ENCODE measurements at regions not wholly inside any gene's neighbourhood (a gene's known extent, or its start where the extent isn't known, plus 50 kb on each side); places are given as distances from the start of the nearest gene placed in this dataset.
"Not testable (repeated sequence)": the region's sequence is repeated elsewhere in the genome, so short reads cannot be mapped to it uniquely, and the experiment has no call there.

DNA sequence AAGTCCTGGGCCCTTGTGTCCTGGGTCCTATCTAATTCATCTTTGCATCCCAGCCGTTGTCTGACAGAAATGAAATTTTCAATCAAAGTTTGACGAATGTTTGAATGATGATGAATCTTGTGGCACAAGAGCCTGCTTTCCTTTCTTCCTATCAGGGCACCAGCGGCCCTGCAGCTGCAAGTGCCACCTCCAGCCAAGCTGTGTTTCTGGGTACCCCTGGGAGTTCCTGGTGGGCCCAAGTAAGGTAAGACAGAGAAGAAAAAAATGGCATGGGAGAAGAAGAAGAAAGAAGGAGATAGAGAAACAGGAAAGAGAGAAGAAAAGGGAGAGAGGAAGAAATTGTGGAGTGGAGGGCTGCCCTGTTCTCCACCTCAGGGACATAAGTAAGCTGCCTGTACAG, 782.1 kb upstream of the TPTE start:
- no peak overlapping the region for H3K4me3 Mint-ChIP-seq (ENCODE audit: unreplicated experiment)

DNA sequence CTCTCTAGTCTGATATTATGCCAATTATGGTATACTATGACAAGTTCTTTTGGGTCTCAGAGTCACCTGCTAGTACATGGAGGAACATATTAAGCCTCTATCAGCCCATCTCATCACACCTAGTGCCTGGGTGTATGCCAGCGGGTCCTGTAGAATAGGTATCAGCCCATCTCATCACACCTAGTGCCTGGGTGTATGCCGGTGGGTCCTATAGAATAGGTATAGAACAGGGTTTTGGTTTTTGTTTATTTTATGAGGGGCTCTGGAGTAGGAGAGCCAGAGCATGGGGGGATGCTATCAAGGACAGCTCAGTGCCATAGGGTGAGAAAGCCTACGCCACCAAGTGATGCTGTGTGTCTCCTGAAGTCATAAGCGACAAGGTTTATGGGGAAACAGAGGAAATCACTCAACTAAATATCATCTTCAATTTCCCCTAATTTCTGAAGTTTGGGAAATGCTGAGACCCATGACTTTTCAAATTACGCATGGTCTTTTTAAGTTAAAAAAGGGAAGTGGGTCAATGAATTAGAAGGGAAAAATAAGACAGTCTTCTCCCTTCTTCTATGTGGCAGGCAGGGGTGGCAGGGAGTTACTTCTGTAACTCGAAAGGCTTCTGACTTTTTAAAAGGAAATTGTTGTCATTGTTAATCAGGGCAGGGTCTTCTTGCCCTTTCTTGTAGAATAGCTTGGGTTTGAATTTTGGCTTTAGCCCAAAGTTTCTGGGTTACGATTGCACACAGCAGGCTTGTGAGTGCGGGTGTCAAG, 781.0 kb upstream of the TPTE start:
- H3K4me1 Mint-ChIP-seq (ENCODE audit: low read depth, unreplicated experiment); H3K9me3 ChIP-seq; CTCF ChIA-PET; H3K36me3 Mint-ChIP-seq (ENCODE audit: insufficient read depth, unreplicated experiment); DNase-seq; H3K36me3 ChIP-seq (ENCODE audit: control insufficient read depth, insufficient read depth, low read length); H3K27me3 ChIP-seq (replicated peaks; ENCODE audit: control insufficient read depth, insufficient read depth, low read length); H3K4me3 Mint-ChIP-seq (ENCODE audit: unreplicated experiment); H3K4me1 ChIP-seq; H3K4me3 ChIP-seq (ENCODE audit: low read depth, low read length); H3K27me3 Mint-ChIP-seq (ENCODE audit: insufficient read depth, unreplicated experiment); POLR2A ChIA-PET; H3K9me3 Mint-ChIP-seq (ENCODE audit: unreplicated experiment); intact Hi-C loops (cut with micrococcal nuclease; ENCODE audit: unreplicated experiment); BruUV-seq (replicated peaks); H3K27ac Mint-ChIP-seq (ENCODE audit: unreplicated experiment): not testable (repeated sequence)

More for the DNA sequence above, 782.1 kb upstream of the TPTE start:
- TF ChIP-seq, protein P1, sequence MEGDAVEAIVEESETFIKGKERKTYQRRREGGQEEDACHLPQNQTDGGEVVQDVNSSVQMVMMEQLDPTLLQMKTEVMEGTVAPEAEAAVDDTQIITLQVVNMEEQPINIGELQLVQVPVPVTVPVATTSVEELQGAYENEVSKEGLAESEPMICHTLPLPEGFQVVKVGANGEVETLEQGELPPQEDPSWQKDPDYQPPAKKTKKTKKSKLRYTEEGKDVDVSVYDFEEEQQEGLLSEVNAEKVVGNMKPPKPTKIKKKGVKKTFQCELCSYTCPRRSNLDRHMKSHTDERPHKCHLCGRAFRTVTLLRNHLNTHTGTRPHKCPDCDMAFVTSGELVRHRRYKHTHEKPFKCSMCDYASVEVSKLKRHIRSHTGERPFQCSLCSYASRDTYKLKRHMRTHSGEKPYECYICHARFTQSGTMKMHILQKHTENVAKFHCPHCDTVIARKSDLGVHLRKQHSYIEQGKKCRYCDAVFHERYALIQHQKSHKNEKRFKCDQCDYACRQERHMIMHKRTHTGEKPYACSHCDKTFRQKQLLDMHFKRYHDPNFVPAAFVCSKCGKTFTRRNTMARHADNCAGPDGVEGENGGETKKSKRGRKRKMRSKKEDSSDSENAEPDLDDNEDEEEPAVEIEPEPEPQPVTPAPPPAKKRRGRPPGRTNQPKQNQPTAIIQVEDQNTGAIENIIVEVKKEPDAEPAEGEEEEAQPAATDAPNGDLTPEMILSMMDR (IDR thresholded peaks at IDR 0.05; ENCODE audit: insufficient read depth in 1 of 2, low read depth in 1 of 2, low read length in 1 of 2, severe bottlenecking in 1 of 2, unreplicated experiment in 1 of 2), result no peak
- CTCF ChIA-PET, result no interaction called here
- Mint-ChIP-seq H3K36me3 (ENCODE audit: insufficient read depth, unreplicated experiment) (no peaks in the 10 kb centered on the region), H3K4me1 (ENCODE audit: low read depth, unreplicated experiment) (no peaks in the 10 kb centered on the region), H3K27me3 (ENCODE audit: insufficient read depth, unreplicated experiment) (no peaks in the 10 kb centered on the region), H3K9me3 (ENCODE audit: unreplicated experiment) (no peaks in the 10 kb centered on the region), H3K27ac (ENCODE audit: unreplicated experiment) (no peak overlapping the region)
- POLR2A ChIA-PET, result no interaction called here
- no peaks in the 10 kb centered on the region for H3K36me3 ChIP-seq (ENCODE audit: control insufficient read depth, insufficient read depth, low read length)
- no peak overlapping the region for H3K4me3 ChIP-seq (ENCODE audit: low read depth, low read length)
- intact Hi-C loops (cut with micrococcal nuclease; ENCODE audit: unreplicated experiment), result no loop called here
- no TSS peak for BruUV-seq (replicated peaks)
- H3K9me3 ChIP-seq, result peaks cover 5% of the 10 kb centered on the region; the same call in 1 of the 2 replicates
- no peak for DNase-seq
- H3K27me3 ChIP-seq (replicated peaks; ENCODE audit: control insufficient read depth, insufficient read depth, low read length), result no peaks in the 10 kb centered on the region
- H3K4me1 ChIP-seq, result no peaks in the 10 kb centered on the region

DNA sequence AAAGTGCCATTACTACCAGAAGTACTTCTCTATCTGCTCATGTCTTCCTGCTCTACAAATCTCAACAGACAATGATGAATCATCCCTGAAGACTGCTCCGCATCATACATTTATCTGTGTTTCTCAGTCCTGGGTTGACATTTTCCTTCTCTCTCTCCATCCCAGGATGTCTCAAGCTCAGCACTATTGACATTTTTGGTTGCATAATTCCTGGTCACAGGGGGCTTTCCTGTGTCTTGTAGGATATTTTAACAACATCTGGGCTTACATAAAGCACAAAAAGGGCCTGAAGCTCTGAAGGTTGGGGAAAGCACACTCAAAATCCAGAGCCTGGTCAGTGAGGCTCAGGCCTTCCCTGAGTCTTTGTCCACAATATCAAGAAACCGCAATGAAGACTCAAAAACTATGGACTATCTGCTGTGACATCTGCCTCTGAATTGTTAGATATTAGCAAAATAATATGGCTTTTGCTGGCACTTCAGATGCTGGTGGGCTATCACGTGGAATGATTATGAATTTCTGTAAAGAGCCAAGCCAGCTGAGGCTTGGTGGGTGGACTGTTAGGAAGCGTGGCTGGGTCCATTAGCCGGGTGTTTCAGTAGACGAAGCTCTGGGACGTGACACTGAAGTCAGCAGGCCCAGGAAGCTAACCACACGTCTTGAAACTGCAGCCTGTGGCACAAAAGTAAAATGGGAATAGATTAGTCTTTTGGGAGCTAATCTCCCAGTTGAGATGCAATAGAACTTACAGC, 780.2 kb upstream of the TPTE start:
- H3K27me3 ChIP-seq (replicated peaks; ENCODE audit: control insufficient read depth, insufficient read depth, low read length); intact Hi-C loops (cut with micrococcal nuclease; ENCODE audit: unreplicated experiment); POLR2A ChIA-PET; CTCF ChIA-PET; H3K9me3 Mint-ChIP-seq (ENCODE audit: unreplicated experiment); H3K27ac Mint-ChIP-seq (ENCODE audit: unreplicated experiment); H3K36me3 ChIP-seq (ENCODE audit: control insufficient read depth, insufficient read depth, low read length); BruUV-seq (replicated peaks); H3K36me3 Mint-ChIP-seq (ENCODE audit: insufficient read depth, unreplicated experiment); H3K9me3 ChIP-seq; H3K4me3 Mint-ChIP-seq (ENCODE audit: unreplicated experiment); H3K4me1 ChIP-seq; H3K4me1 Mint-ChIP-seq (ENCODE audit: low read depth, unreplicated experiment); H3K4me3 ChIP-seq (ENCODE audit: low read depth, low read length); H3K27me3 Mint-ChIP-seq (ENCODE audit: insufficient read depth, unreplicated experiment); DNase-seq: not testable (repeated sequence)

DNA sequence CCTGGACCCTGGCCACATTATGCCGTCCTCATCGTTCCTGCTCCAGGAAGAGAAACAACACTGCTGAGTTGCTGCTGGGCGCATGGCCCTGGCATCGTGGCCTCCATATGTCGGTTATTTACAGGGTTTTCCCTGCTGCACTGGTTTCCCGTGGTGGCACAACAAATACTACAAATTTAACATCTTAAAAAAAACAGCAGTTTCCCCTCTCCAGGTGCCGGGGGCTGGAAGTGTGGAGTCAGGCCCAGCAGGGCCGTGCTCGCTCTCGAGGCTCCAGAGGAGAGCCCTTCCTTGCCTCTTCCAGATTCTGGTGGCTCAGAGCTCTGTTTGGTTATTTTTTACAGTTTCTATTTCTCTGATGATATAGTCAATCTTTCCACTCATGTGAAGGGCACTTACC, 777.8 kb upstream of the TPTE start:
- H3K4me3 Mint-ChIP-seq (ENCODE audit: unreplicated experiment); H3K27me3 Mint-ChIP-seq (ENCODE audit: insufficient read depth, unreplicated experiment); H3K27ac Mint-ChIP-seq (ENCODE audit: unreplicated experiment); H3K9me3 Mint-ChIP-seq (ENCODE audit: unreplicated experiment); CTCF ChIA-PET; H3K36me3 ChIP-seq (ENCODE audit: control insufficient read depth, insufficient read depth, low read length); H3K36me3 Mint-ChIP-seq (ENCODE audit: insufficient read depth, unreplicated experiment); intact Hi-C loops (cut with micrococcal nuclease; ENCODE audit: unreplicated experiment); H3K4me1 Mint-ChIP-seq (ENCODE audit: low read depth, unreplicated experiment); H3K4me3 ChIP-seq (ENCODE audit: low read depth, low read length); DNase-seq; H3K27me3 ChIP-seq (replicated peaks; ENCODE audit: control insufficient read depth, insufficient read depth, low read length); H3K4me1 ChIP-seq; POLR2A ChIA-PET; BruUV-seq (replicated peaks); H3K9me3 ChIP-seq: not testable (repeated sequence)

DNA sequence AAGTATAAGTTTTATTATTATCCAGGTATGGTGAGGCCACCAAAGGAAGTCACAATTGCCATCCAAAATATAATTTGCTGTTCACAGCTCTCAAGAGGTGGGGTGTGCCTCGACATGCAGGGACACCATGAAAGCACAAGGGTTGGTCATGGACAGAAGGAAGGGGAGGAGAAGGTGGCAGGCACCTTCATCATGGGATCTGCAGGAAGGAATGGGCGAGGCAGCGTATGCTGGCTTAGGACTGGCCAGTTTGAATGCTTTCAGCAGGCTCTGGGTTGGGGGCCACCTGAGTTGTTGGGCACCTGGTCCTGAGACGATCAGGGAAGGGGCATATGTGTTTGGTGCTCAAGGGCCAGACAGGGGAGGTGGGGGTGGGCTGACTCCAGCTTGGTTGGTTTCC, 777.2 kb upstream of the TPTE start:
- H3K4me3 Mint-ChIP-seq (ENCODE audit: unreplicated experiment); H3K9me3 Mint-ChIP-seq (ENCODE audit: unreplicated experiment); H3K4me1 Mint-ChIP-seq (ENCODE audit: low read depth, unreplicated experiment); BruUV-seq (replicated peaks); H3K36me3 ChIP-seq (ENCODE audit: control insufficient read depth, insufficient read depth, low read length); H3K36me3 Mint-ChIP-seq (ENCODE audit: insufficient read depth, unreplicated experiment); POLR2A ChIA-PET; H3K27ac Mint-ChIP-seq (ENCODE audit: unreplicated experiment); CTCF ChIA-PET; intact Hi-C loops (cut with micrococcal nuclease; ENCODE audit: unreplicated experiment); H3K9me3 ChIP-seq; H3K4me3 ChIP-seq (ENCODE audit: low read depth, low read length); H3K27me3 Mint-ChIP-seq (ENCODE audit: insufficient read depth, unreplicated experiment); H3K4me1 ChIP-seq; DNase-seq; H3K27me3 ChIP-seq (replicated peaks; ENCODE audit: control insufficient read depth, insufficient read depth, low read length): not testable (repeated sequence)

DNA sequence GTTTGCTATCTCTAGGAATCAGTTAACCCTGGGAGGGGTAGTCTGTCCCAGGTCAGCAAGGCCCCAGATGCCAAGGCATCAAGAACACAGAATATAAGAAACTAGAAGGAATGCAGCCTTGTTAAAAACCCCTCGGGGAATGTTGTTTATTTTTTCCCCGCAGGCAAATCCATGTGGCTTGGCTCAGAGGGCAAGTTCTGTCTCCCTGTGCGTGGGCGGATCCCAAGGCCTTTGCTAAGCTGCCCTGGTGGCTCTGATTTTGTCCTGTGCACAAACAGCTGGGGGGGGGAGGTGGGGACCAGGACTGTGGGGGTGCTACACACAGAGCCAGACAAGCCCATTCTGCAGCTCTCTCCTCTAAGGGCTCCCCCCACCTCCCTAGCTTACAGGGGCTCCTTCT, 776.8 kb upstream of the TPTE start:
- H3K4me3 Mint-ChIP-seq (ENCODE audit: unreplicated experiment); H3K36me3 Mint-ChIP-seq (ENCODE audit: insufficient read depth, unreplicated experiment); H3K9me3 Mint-ChIP-seq (ENCODE audit: unreplicated experiment); H3K27ac Mint-ChIP-seq (ENCODE audit: unreplicated experiment); H3K36me3 ChIP-seq (ENCODE audit: control insufficient read depth, insufficient read depth, low read length); H3K4me1 ChIP-seq; H3K27me3 Mint-ChIP-seq (ENCODE audit: insufficient read depth, unreplicated experiment); intact Hi-C loops (cut with micrococcal nuclease; ENCODE audit: unreplicated experiment); BruUV-seq (replicated peaks); H3K4me3 ChIP-seq (ENCODE audit: low read depth, low read length); DNase-seq; CTCF ChIA-PET; H3K9me3 ChIP-seq; H3K4me1 Mint-ChIP-seq (ENCODE audit: low read depth, unreplicated experiment); POLR2A ChIA-PET; H3K27me3 ChIP-seq (replicated peaks; ENCODE audit: control insufficient read depth, insufficient read depth, low read length): not testable (repeated sequence)
